ENCODE measurements at regions not wholly inside any gene's neighbourhood (a gene's known extent, or its start where the extent isn't known, plus 50 kb on each side); places are given as distances from the start of the nearest gene placed in this dataset.

- no peak for DNase-seq
Observed at GRCh38 chr14:97840159-97840558, 1043.0 kb downstream of the VRK1 start.

DNA sequence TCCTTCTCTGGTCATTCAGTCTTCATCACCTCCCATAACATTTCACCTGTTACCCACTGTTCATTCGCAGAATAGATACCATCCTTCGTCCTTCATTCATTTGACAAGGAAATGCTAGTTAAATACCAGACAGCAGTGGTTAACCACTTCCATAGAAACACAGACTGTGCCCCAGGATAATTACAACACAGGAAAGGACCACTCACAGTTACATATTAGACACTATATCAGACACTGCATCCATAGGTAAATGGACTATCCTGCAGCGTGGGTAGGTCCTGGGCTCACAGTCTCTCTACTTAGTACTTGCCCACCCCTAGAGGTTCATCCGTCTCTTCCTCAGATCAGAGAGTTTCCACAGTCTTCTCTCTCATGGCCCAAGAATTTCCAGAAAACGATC lies 1044.6 kb downstream of the VRK1 start:
- DNase-seq: no peak

- DNase-seq: no peak
Observed at GRCh38 chr14:97843066-97843465, 1045.9 kb downstream of the VRK1 start.

DNA sequence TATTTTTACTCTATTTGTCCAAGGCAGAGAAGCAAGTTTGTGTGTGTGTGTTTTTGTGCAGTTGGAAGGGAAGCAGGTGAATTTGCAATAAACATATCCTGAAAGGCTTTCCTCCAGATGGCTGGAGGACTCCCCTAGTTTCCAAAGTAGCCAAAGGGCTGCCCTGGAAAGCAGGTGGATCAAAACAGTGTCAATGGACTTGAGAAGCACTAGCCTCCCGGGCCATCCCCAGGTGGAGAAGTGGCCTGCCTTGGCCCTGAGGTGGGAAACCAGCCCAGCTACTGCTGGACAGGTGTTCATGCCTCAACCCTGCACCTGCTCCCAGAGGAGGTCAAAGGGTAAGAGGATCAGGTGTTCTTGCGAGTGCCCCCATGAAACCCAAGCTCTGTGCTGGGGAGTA lies 1046.9 kb downstream of the VRK1 start:
- DNase-seq: no peak

DNA sequence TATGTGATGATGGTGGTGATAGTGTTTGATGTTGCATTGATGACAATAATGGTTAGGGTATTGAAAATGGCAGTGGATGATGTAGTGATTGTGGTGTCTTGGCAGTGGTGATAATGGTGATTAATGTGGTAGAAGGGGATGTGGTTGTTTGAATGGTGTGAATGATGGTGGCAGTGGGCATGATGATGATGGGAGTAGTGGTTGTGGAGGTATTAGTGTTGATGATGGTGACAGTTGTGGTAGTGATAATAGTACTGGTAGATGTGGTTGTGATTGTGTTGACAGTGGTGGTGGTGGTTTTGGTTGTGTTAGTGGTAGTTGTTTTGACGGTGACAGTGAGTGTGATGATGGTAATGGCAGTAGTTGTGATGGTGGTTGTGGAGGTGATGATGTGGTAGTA lies 1049.0 kb downstream of the VRK1 start:
- DNase-seq: no peak

DNA sequence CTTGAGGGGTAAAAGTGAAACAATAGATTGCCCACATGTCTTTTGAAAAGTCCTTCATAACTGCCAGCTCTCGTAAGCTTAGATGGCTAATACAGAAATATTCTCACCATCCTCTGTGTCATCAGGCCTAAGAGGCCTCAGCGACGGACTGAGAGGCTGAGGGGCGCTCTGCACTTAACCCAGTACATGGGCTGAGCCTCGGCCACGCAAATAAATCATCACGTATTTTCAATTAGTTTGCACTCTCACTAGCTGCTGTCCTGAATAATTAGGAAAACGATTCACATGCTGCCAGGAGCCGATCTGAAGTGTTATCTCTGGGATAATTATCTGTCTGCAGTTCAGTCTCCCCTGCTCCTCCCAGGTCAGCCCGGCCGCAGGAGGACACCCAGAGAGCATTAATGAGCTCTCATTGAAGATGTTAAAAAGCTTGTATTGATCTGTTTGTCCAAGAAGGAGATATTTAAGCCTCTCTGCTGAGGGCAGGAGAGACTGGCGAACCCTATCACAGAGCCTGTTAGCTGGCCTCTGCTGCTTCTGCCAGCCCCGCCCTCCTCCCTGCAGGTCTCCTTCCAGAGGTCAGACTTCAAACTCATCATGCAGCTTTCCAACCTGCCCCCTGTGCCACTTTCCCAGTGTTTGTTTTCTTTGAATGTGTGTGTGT lies 1051.3 kb downstream of the VRK1 start:
- DNase-seq: no peak

- DNase-seq: no peak
Observed at GRCh38 chr14:97850466-97850865, 1053.3 kb downstream of the VRK1 start.

DNA sequence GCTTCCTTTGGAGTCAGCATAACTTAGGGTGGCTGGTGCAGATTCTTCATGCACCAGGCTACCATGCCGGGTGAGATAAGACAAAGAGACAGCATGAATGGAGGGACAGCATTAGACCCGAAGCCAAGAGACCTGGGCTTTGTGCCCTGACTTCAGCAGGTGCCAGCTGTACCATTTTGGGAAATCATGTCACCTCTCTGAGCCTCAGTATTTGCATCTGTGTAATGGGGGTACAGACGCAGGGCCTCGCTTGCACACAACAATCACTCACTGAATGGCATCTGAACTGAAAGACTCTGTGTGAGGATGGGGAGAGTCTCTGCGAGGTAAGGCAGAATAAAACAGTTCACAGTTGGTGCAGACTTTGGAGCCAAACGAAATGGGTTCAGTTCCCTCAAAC lies 1053.7 kb downstream of the VRK1 start:
- DNase-seq: no peak

- no peak for DNase-seq
Observed at GRCh38 chr14:97851428-97851995, 1054.3 kb downstream of the VRK1 start.

- no peak for DNase-seq
Observed at GRCh38 chr14:97854918-97855317, 1057.7 kb downstream of the VRK1 start.

DNA sequence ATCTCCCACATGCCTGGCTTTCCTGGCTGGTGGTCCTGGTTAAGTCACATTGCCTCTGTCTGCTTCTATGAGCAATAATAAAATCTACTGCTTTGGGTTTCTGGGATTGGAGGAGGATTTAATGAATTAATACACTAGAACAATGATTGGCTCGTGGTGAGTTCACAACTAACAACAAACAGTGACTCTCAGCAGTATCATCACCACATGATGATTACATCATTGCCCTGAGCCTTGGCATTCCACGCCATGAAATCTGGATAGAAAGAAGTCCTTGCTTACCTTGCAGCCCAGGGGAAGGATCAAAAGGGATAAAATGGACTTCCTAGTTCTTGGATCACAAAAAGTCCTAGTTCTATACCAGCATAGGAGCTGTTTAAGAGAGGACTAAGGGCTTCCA lies 1069.0 kb downstream of the VRK1 start:
- DNase-seq: no peak

DNA sequence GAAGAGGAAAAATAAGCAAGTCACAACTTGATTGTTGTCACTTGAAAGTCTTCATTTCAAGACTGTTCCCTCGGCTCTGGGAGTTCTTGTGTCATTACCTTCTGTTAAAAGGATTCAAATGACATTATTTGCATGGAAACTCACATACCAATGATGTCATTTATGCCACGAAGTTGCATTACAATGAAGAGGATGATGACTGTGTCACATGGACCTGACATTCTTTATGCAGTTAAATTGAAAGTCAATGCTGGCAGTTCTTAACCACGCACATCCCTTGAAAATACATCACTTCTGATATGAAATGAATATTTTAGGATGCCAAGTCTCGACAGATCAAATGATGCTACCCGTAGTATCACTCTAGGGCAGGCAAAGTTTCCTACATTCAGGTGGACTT lies 1069.5 kb downstream of the VRK1 start:
- no peak for DNase-seq

DNA sequence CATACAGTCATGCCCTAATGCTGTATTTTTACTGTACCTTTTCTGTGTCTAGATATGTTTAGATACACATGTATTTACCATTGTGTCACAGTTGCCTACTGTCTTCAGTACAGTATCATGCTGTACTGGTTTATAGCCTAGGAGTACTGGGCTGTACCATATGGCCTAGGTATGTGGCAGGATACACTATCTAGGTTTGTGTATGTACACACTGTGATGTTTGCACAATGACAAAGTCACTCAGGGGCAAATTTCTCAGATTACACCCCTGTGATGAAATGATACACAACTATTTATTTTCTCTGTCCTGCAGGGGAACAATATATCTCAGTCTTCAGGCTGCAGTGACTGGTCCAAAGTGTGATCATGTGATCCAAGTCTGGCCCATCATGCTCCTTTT lies 1076.1 kb downstream of the VRK1 start:
- no peak for DNase-seq

DNA sequence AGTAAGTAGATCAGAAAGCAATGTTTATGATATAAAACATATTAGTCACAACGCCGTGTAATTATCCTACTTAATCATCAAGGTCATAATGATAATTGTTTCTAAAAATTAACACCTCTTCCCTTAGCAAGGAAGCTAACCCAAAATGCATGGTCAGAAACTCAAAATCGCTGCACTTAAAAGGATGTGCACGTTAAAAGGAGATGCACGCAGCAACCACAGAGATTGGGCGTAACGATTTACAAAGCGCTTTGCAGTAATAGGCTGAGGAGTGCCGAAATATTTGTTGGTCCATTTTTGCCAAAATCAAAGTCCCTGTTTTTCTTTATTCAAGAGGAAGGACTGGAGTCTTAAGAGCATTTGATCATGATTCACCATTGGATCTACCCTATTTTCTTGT lies 1077.2 kb downstream of the VRK1 start:
- DNase-seq: no peak

- DNase-seq: no peak
Observed at GRCh38 chr14:97878206-97878605, 1081.0 kb downstream of the VRK1 start.

- no peak for DNase-seq
Observed at GRCh38 chr14:97878727-97879126, 1081.5 kb downstream of the VRK1 start.

GRCh38 chr14:97887690-97888089 lies 1090.5 kb downstream of the VRK1 start:
- DNase-seq: no peak

- DNase-seq: no peak
Observed at GRCh38 chr14:97888331-97888730, 1091.1 kb downstream of the VRK1 start.

- no peak for DNase-seq
Observed at GRCh38 chr14:97891515-97891914, 1094.3 kb downstream of the VRK1 start.

GRCh38 chr14:97894552-97894951 lies 1097.4 kb downstream of the VRK1 start:
- no peak for DNase-seq

- no peak for DNase-seq
Observed at GRCh38 chr14:97900196-97900854, 1103.1 kb downstream of the VRK1 start.

- DNase-seq: no peak
Observed at GRCh38 chr14:97902630-97903029, 1105.4 kb downstream of the VRK1 start.

DNA sequence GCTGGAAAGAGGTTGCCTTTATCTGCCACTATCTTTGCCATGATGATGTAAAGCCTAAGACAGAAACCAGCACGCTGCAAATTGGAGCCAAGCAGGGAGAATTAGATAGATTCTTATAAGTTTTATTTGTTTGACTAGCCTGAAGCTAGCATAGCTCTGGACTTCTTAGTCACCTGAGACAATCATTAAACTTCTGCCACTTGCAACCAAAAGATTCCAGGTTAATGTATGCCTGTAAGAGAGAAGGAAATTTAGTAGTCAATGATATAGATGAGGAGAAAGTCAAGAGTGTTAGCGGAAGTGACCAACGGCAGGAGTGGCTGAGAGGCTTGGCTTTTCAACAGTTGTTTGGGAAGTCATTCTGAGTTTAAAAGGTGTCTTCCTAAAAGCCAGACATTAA lies 1106.6 kb downstream of the VRK1 start:
- no peak for DNase-seq

DNA sequence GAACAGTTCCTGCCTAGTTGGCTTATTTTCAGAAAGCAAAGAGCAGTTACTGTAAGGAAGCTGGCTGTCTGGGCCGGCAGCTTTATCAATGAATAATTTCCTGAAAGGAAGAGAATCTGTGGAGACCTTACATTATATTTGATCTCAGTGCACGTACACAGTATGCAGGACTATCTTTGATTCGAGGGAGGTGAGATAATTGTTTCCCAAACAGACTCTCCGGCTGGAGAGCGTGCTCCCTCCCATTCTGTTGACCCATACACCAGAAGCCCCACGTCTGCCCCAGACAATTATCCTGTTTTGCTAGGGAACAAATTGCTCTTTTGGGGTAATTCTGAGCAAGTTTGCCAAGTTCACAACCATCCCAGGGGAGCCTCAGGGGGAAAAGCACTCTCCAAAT lies 1115.0 kb downstream of the VRK1 start:
- no peak for DNase-seq

GRCh38 chr14:97916100-97916499 lies 1118.9 kb downstream of the VRK1 start:
- DNase-seq: no peak
